Subcutaneous abdominal adipose tissue (tissue), 5 donors: ENCODE measurements at regions not wholly inside any gene's neighbourhood (a gene's known extent, or its start where the extent isn't known, plus 50 kb on each side); places are given as distances from the start of the nearest gene placed in this dataset.
"Not testable (repeated sequence)": the region's sequence is repeated elsewhere in the genome, so short reads cannot be mapped to it uniquely, and the experiment has no call there.

Experiments
- H3K27ac ChIP-seq: one replicate; pipeline ENCODE4 v1.7.0; 2013; ENCODE audit warnings: low read depth, mild to moderate bottlenecking, inconsistent platforms, low read length, moderate library complexity
- H3K27me3 ChIP-seq, 5 donors: one replicate each; pipeline ENCODE4 v1.7.0; 2013; ENCODE audit warnings: low read length in 5 of 5, inconsistent platforms in 1 of 5; ENCODE audit not compliant: control insufficient read depth in 5 of 5, insufficient read depth in 4 of 5
- H3K36me3 ChIP-seq, 5 donors: one replicate each; pipeline ENCODE4 v1.7.0; 2013; ENCODE audit warnings: low read length in 5 of 5; ENCODE audit not compliant: control insufficient read depth in 5 of 5, insufficient read depth in 5 of 5
- H3K4me1 ChIP-seq, 5 donors: one replicate each; pipeline ENCODE4 v1.7.0; 2013; ENCODE audit warnings: low read length in 5 of 5, mild to moderate bottlenecking in 3 of 5, moderate library complexity in 1 of 5; ENCODE audit not compliant: control insufficient read depth in 5 of 5, insufficient read depth in 5 of 5
- H3K4me3 ChIP-seq, 5 donors: one replicate each; pipeline ENCODE4 v1.7.0; 2013; ENCODE audit warnings: low read length in 5 of 5, low read depth in 1 of 5
- H3K9ac ChIP-seq, 5 donors: one replicate each; pipeline ENCODE4 v1.7.0; 2013; ENCODE audit warnings: low read length in 5 of 5, mild to moderate bottlenecking in 4 of 5, moderate library complexity in 3 of 5
- H3K9me3 ChIP-seq, 5 donors: one replicate each; pipeline ENCODE4 v1.7.0; 2013; ENCODE audit warnings: low read length in 5 of 5; ENCODE audit not compliant: control insufficient read depth in 5 of 5
- donor health status: healthy.
- donor health status: healthy.
- donor health status: healthy.
- donor health status: healthy.
- donor health status: healthy.

DNA sequence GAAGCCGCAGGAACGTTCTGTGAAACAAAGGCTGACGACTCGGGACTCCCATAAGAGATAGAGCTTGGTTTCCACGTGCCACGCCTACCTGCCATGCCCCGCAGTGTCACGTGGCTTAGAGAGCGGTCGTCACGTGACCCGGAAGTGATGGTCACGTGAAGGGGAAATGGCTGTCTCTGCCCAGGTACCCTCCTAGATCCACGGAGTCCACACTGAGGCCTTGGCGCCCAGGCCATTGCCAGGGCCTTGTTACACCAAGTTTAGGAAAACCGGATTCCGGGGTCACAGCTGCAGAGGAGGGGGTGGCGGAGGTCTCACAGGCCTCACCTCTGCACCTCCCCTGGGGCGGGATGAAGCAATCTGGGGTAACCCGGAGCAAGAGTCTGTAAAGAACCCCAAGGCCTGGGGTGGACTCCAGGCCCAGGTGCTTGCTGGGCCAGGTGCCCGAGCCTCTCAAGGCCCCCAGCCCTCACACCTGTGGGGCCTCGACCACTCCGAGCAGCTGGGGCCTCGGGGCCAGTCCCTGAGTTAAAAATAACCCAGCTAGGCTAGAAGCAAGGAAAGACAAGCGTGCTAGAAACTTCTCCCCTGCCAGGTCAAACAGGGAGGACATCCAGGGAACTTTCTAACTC lies 113.5 kb upstream of the ZNF236 start:
- Histone ChIP-seq H3K4me3 (no peak overlapping the region), H3K27ac (no peak overlapping the region)

DNA sequence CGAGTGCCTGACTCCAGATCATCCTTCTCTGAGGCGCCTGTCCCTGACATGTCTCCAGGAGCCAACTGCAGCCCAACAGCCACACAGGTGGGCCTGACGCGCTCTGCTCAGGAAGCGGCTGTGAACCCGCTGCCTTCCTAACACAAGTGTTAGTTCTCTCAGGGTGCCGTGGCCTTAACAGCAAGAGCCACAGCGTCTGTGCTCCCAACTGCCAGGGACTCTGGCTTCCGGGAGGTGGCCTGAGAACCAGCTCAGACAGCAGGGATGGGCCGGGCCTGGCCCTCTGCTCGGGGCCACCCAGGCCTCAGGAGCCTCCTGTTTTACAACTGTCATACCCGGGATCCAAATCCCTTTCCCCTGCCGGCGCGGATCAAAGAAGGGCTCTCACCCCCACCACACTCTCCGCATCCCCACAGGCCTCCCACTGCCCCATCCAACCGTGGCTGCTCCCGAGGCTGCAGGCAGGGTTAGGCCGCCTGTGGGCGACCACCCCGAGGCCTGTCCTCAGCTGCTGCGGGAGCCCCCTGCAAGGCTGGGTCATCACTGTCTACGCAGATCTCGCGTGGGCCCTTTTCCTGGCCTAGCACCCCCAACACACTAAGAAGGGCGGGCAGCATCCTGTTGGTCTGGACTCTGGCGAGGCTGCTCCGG lies 114.2 kb upstream of the ZNF236 start:
- Histone ChIP-seq H3K27me3 (no peaks in the 10 kb centered on the region), H3K4me1 (peaks cover 2 to 5% (median 3%) of the 10 kb centered on the region in 5 donors), H3K36me3 (no peaks in the 10 kb centered on the region), H3K27ac (no peak overlapping the region), H3K4me3 (no peak overlapping the region), H3K9me3 (no peaks in the 10 kb centered on the region), H3K9ac (no peak overlapping the region)

More for the DNA sequence above, 113.5 kb upstream of the ZNF236 start:
- Histone ChIP-seq H3K9me3 (no peaks in the 10 kb centered on the region), H3K4me1 (peaks cover 2 to 5% (median 3%) of the 10 kb centered on the region in 5 donors), H3K27me3 (no peaks in the 10 kb centered on the region), H3K9ac (no peak overlapping the region), H3K36me3 (no peaks in the 10 kb centered on the region)

DNA sequence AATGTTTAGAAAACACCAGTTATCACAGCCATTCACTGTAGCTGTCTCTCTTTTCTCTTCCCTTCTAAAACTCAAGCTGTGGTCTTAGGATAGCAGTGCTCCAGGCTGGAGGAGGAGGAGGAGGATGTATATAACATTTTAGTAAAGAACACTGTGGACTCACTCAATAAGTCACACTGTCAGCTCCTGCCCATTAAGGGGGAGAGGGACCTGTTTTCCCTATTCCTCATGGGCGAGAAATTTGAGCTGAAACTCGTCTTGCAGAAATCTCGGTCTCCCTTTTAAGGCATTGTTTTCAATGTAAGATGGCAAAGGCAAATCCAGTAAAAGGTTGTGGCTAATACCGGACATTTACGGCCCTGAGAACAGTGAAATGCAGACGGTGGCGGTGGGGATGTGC lies 114.8 kb upstream of the ZNF236 start:
- H3K9ac ChIP-seq = no peak overlapping the region
- peaks cover 2 to 5% (median 3%) of the 10 kb centered on the region in 5 donors for H3K4me1 ChIP-seq
- H3K36me3 ChIP-seq = no peaks in the 10 kb centered on the region
- no peak overlapping the region for H3K4me3 ChIP-seq
- no peaks in the 10 kb centered on the region for H3K27me3 ChIP-seq
- H3K9me3 ChIP-seq = no peaks in the 10 kb centered on the region
- no peak overlapping the region for H3K27ac ChIP-seq

DNA sequence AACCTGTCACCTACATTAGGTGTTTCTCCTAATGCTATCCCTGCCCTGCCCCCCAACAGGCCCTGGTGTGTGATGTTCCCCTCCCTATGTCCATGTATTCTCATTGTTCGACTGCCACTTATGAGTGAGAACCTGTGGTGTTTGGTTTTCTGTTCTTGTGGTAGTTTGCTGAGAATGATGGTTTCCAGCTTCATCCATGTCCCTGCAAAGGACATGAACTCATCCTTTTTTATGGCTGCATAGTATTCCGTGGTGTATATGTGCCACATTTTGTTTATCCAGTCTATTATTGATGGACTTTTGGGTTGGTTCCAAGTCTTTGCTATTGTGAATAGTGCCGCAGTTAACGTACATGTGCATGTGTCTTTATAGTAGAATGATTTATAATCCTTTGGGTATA lies 117.8 kb upstream of the ZNF236 start:
- H3K9ac ChIP-seq, H3K27me3 ChIP-seq, H3K4me1 ChIP-seq, H3K36me3 ChIP-seq, H3K27ac ChIP-seq, H3K9me3 ChIP-seq, H3K4me3 ChIP-seq: not testable (repeated sequence)

DNA sequence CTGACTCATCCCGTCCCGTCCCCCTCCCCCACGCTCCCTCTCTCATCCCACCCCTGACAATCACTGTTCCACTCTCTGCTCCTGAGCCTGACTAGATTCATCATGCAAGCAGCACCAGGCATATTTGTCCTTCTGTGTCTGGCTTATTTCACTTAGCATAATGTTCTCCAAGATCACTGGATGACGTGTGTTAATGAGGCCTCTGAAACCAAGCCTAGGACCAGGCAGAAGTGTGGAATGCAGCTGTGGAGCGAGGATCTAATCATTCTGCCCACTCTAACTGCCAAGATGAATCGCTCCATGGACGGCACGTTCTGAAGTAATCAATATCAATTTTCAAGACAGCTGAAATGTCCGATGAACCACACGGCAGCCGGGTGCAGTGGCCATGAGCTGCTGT lies 122.4 kb upstream of the ZNF236 start:
- H3K27ac ChIP-seq = no peak overlapping the region

DNA sequence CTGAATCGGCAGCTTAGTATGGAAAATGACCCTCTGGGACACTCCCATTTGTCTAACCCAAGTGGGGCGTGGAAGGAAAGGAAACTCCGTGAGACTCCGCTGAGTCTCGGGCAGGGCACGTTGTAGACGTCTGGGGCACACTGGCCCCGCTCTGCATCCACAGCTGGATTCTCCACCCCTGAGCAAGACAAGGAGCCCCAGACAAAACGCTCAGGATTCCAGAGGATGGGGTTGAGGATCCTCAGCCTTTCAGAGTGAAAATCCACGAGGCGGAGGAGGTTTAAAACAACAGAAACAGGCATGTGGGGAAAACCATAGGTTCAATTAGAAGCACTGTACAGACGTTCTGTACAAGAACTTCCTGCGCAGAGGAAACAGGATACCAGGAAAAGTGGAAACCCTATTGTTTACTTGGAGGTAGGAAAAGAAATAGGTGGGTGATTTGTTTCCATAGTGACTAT lies 124.9 kb upstream of the ZNF236 start:
- no peak overlapping the region for H3K27ac ChIP-seq
- no peaks in the 10 kb centered on the region for H3K36me3 ChIP-seq
- H3K4me1 ChIP-seq = peaks cover 0 to 5% (median 2%) of the 10 kb centered on the region in 5 donors
- H3K9ac ChIP-seq = peak overlapping the region in 1 of 5 donors; percentile 38
- peaks cover 0 to 17% (median 12%) of the 10 kb centered on the region in 5 donors for H3K27me3 ChIP-seq
- peak overlapping the region in 3 of 5 donors; percentile 11 to 59 (median 42) for H3K4me3 ChIP-seq
- H3K9me3 ChIP-seq = peaks cover 0 to 5% (median 0%) of the 10 kb centered on the region in 5 donors

More for the DNA sequence above, 122.4 kb upstream of the ZNF236 start:
- Histone ChIP-seq H3K9ac (no peak overlapping the region), H3K36me3 (no peaks in the 10 kb centered on the region), H3K9me3 (peaks cover 0 to 5% (median 0%) of the 10 kb centered on the region in 5 donors), H3K4me1 (peaks cover 0 to 5% (median 2%) of the 10 kb centered on the region in 5 donors), H3K4me3 (no peak overlapping the region), H3K27me3 (peaks cover 0 to 17% (median 12%) of the 10 kb centered on the region in 5 donors)

DNA sequence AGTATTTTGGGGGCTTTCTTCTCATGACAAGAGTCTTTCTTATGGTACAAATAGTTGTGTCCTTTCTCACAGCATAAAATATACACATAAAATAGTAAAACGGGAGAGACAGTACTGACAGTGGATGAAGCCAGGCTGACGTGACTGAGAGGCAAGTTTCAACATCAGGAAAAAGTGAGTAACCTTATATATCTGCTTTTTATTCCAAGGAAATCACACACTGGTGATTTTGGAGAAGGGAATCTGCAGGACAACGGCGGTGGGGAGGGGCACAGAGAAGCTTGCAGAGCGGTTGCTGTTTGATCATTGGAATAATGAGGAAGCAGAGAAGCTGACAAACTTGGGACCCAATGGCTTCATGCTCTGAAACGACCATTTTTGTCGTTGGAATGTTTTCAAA lies 130.6 kb upstream of the ZNF236 start:
- no peak overlapping the region for H3K9ac ChIP-seq
- H3K27me3 ChIP-seq = peaks cover 8 to 16% (median 12%) of the 10 kb centered on the region in 5 donors

DNA sequence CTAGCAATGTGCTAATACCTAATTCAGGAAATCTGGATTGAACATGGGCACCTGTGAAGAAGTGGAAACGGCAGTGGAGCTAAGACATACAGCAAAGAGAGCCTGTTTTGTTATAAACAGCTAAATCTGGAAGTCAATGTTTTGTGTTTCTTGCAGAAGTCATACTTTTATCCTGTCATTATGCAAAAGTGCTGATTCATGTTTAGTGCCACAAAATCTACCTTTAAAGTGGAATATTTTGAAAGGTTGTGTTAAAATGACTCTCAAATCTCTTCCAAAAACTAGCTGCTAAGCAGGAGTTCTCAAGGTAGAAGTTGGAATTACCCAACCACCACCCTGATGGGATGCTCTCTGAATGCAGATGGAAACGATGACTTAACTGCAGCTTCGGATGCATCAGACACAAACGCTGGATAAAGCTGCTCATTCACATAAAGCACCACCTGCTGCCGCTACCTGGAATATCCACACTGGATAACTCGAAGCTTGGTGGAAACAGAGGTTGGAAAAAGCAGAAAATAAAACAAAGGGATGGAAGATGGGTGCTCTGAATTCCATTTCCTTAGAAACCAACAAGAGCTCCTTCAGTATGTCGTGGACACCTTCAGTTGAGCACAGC lies 132.6 kb upstream of the ZNF236 start:
- peaks cover 8 to 16% (median 12%) of the 10 kb centered on the region in 5 donors for H3K27me3 ChIP-seq
- H3K36me3 ChIP-seq = no peaks in the 10 kb centered on the region
- no peaks in the 10 kb centered on the region for H3K9me3 ChIP-seq
- no peak overlapping the region for H3K27ac ChIP-seq
- H3K9ac ChIP-seq = no peak overlapping the region
- H3K4me3 ChIP-seq = no peak overlapping the region
- peaks cover 0 to 6% (median 0%) of the 10 kb centered on the region in 5 donors for H3K4me1 ChIP-seq

More for the DNA sequence above, 130.6 kb upstream of the ZNF236 start:
- Histone ChIP-seq H3K27ac (no peak overlapping the region), H3K36me3 (no peaks in the 10 kb centered on the region), H3K4me3 (no peak overlapping the region), H3K4me1 (peaks cover 0 to 2% (median 0%) of the 10 kb centered on the region in 5 donors), H3K9me3 (peaks cover 0 to 5% (median 0%) of the 10 kb centered on the region in 5 donors)

DNA sequence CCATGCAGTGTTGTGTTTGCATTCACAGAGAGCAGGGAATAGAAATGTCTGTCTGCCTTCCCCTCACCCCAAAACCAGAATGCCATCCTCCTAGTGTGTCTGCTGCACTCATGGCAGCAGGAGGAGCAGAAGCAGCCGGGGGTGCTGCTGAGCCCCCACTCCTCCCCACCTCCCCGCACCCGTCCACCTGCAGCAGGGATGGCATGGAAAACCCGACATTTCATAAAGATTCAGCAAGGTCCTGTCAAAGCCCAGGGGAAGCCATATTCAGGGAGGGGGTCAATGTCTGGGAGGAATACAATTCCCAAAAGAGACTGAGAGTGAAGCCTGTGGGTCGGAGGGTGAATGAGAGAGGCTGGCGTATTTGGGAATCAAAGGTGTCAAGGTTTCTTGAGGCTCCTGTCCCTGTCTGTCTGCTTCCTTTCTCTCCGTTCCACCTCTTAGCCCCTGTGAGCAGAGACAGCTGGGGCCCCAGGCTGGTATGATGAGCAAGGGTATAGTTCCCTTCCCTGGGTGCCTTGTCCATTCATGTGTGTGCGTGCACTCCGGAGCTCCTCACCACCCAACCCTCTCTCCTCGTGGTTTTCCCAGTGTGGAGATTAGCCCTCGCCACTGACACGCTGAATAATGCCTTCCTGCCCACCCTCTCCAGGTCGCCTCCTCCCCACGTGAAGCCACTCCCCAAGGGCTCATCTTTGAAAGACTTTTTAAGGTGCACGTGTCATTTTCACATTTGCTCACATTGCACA lies 133.5 kb upstream of the ZNF236 start:
- Histone ChIP-seq H3K27ac (no peak overlapping the region), H3K9me3 (no peaks in the 10 kb centered on the region), H3K36me3 (no peaks in the 10 kb centered on the region), H3K4me3 (no peak overlapping the region), H3K9ac (no peak overlapping the region), H3K4me1 (peaks cover 0 to 6% (median 0%) of the 10 kb centered on the region in 5 donors), H3K27me3 (peaks cover 8 to 19% (median 12%) of the 10 kb centered on the region in 5 donors)
